Neutrophil (primary cell): ENCODE measurements at regions not wholly inside any gene's neighbourhood (a gene's known extent, or its start where the extent isn't known, plus 50 kb on each side); places are given as distances from the start of the nearest gene placed in this dataset.

Experiments used
- H3K27ac ChIP-seq: fragments of 200-600 bp; sonication (generic); 2 replicates; pipeline ENCODE4 v1.5.1; 2016; ENCODE audit warnings: mild to moderate bottlenecking, moderate library complexity
- H3K27me3 ChIP-seq: fragments of 200-600 bp; sonication (generic); 2 replicates; pipeline ENCODE4 v1.6.0; 2016; ENCODE audit warnings: mild to moderate bottlenecking
- H3K36me3 ChIP-seq: fragments of 200-600 bp; sonication (generic); 2 replicates; pipeline ENCODE4 v1.5.1; 2017
- H3K4me1 ChIP-seq, 2 experiments: fragments of 200-600 bp in 1 of 2; sonication (generic) in 1 of 2; 1 replicate in 1 of 2; 2 replicates in 1 of 2; pipeline versions ENCODE4 v1.5.1 to v1.6.1; 2013 to 2016; ENCODE audit warnings: low read depth in 1 of 2, low read length in 1 of 2, mild to moderate bottlenecking in 1 of 2, moderate library complexity in 1 of 2; ENCODE audit not compliant: control insufficient read depth in 1 of 2, insufficient read depth in 1 of 2
- H3K4me3 ChIP-seq, 2 experiments: fragments of 200-600 bp in 1 of 2; sonication (generic) in 1 of 2; 1 replicate in 1 of 2; 2 replicates in 1 of 2; pipeline ENCODE4 v1.5.1; 2013 to 2016; ENCODE audit warnings: low read depth in 1 of 2, low read length in 1 of 2, mild to moderate bottlenecking in 1 of 2, moderate library complexity in 1 of 2
- H3K9me3 ChIP-seq: fragments of 200-600 bp; sonication (generic); 2 replicates; pipeline ENCODE4 v1.5.1; 2016
- CTCF ChIP-seq: fragments of 200-600 bp; sonication (generic); IDR thresholded peaks from 2 replicates; pipeline ENCODE4 v1.5.1; 2016; ENCODE audit warnings: antibody characterized with exemption

DNA sequence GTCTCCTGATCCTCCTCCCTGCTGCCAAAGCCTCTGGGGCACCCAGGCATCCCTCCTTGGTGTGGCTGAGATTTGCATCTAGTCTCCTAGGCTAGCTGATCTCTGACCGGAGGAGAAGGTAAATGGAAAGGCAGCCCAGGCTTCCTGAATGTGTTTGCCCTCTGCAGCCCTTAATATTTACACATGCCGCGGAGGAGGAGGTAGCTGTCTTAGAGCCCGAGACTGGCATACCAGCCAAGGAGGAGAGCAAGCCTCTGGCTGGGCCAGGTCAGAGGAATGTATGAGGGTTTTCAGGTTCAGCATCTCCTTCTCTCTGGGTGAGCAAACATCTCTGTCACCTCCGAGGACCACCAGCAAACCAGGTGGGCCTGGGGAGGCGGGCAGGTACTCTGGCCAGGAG lies 86.0 kb upstream of the GRIK3 start:
- Histone ChIP-seq H3K27me3 (no peaks in the 10 kb centered on the region), H3K4me1 (no peaks in the 10 kb centered on the region), H3K27ac (no peak overlapping the region), H3K4me3 (no peak overlapping the region), H3K36me3 (no peaks in the 10 kb centered on the region), H3K9me3 (no peaks in the 10 kb centered on the region)
- TF ChIP-seq CTCF = no peak

DNA sequence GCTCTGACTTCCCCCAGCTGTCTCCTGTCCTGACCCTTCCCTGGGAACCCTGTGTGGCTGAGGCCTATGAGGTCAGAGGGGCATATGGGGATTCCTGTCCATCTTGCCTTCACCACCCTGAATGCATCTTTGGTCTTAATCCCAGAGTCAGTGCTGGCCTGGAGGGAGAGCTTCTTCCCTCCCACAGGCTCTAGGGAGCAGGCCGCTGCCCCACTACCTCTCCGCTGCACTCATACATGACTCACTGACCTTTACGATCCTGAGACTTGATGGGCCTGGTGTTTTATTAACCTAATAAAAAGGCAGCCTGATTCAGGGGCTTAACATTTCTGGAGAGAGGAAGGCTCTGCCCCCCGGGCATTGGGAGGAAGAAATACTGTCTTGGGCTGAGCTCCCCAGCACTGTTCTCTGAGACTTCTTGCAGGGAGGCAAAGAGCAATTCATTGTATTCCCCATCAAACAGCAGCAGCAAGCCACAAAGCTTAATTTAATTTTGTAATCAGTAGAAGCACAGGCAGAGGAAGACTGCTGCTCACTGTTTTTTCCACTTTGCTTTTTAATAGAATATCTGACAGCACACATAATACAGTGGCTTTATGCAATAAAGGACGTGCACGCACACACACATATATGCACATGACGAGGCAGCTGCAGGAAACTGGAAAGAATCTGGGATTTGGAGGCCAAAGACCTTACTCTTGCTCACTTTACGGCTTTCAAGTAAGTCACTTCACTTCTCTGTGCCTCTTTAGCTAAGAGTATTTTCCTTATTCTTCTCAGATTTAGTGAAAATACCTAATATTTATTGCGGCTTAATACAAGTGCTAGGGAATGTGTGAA lies 89.2 kb upstream of the GRIK3 start:
- Histone ChIP-seq H3K27me3 (no peaks in the 10 kb centered on the region), H3K36me3 (no peaks in the 10 kb centered on the region), H3K27ac (no peak overlapping the region), H3K4me3 (no peak overlapping the region), H3K4me1 (no peaks in the 10 kb centered on the region), H3K9me3 (no peaks in the 10 kb centered on the region)
- TF ChIP-seq CTCF = no peak

DNA sequence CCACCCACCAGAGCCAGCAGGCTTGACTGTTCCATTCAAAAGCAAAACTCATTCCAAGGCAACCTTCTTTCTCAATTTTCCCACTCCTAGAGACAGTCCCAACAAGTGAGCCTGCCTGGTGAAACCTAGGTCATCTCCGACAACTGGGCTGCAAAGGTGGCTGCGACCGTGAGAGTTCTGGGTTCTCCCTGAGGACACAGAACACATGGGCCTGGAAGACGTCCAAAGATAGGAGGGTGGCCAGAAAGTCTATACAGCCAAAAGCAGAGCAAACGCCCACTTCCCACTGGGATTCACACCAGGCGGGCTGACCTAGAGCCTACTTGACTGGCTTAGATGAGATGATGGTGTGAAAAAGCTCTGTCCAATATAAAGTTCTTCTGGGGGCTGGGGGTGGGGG lies 90.2 kb upstream of the GRIK3 start:
- no peaks in the 10 kb centered on the region for H3K9me3 ChIP-seq
- H3K27ac ChIP-seq = no peak overlapping the region
- H3K4me3 ChIP-seq = no peak overlapping the region
- no peaks in the 10 kb centered on the region for H3K27me3 ChIP-seq
- H3K36me3 ChIP-seq = no peaks in the 10 kb centered on the region
- H3K4me1 ChIP-seq = no peaks in the 10 kb centered on the region
- no peak for TF ChIP-seq CTCF

DNA sequence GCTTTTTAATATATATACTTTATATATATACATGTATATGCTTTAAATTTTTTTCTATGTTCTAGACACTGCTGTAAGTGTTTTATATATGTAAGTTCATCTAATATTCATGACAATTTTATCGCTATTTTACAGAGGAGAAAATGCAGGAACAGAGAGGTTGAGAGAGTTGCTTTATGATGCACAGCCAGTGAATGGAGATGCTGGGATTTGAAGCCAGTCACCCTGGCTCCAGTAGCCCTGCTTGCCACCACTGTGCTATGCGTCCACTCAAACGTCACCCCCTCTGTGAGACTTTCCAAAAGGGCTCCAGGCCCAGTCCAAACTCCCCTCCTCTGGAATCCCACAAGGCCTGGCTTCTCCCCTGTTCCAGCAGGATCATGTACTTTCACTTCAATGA lies 91.0 kb upstream of the GRIK3 start:
- Histone ChIP-seq H3K9me3 (no peaks in the 10 kb centered on the region), H3K27ac (no peak overlapping the region), H3K27me3 (no peaks in the 10 kb centered on the region), H3K4me3 (no peak overlapping the region), H3K36me3 (no peaks in the 10 kb centered on the region), H3K4me1 (no peaks in the 10 kb centered on the region)
- no peak for TF ChIP-seq CTCF

DNA sequence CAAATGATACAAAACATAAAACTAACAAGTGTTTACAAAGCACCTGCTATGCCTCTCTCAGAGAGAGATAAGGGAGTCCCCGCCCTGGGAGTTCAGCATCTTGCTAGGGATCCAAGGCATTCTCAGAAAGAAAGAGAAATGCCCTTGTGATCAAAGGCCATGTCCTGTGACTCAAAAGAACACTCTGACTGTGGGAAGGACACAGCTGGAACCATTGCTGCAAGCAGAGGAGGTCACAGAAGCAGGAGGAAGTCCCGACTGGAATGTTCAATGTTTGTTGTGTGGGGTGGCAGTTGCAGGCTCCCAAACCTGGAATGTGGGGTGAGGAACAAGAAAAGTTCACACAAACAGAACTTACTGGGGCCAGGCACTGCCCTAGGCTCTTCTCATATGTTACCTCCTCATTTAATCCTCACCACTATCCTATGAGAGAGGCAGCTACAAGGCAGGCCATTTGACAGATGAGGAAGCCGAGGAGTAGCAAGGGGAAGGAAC lies 93.0 kb upstream of the GRIK3 start:
- H3K4me1 ChIP-seq = no peaks in the 10 kb centered on the region
- no peaks in the 10 kb centered on the region for H3K9me3 ChIP-seq
- no peak overlapping the region for H3K4me3 ChIP-seq
- no peak overlapping the region for H3K27ac ChIP-seq
- H3K36me3 ChIP-seq = no peaks in the 10 kb centered on the region
- H3K27me3 ChIP-seq = no peaks in the 10 kb centered on the region
- TF ChIP-seq CTCF = no peak
